Esophagus muscularis mucosa (tissue), 4 donors: ENCODE measurements at regions not wholly inside any gene's neighbourhood (a gene's known extent, or its start where the extent isn't known, plus 50 kb on each side); places are given as distances from the start of the nearest gene placed in this dataset.

ENCODE experiments used
- CTCF ChIP-seq, 3 experiments: fragments of 200-600 bp in 2 of 3; fragments of 450-650 bp in 1 of 3; sonication (generic) in 2 of 3; IDR thresholded peaks; one replicate each; pipeline ENCODE4 v1.5.1; 2017 to 2019; ENCODE audit warnings: antibody characterized with exemption in 3 of 3, mild to moderate bottlenecking in 2 of 3, moderate library complexity in 1 of 3
- EP300 ChIP-seq: sonication (generic); formaldehyde crosslinking; IDR thresholded peaks from one replicate; pipeline ENCODE4 v1.6.1; 2017; ENCODE audit warnings: antibody characterized with exemption
- POLR2A ChIP-seq: fragments of 450-650 bp; IDR thresholded peaks from one replicate; pipeline ENCODE4 v1.6.1; 2017; ENCODE audit warnings: antibody characterized with exemption, moderate library complexity, mild to moderate bottlenecking, low read depth
- POLR2AphosphoS5 ChIP-seq, 2 donors: sonication (generic); formaldehyde crosslinking; IDR thresholded peaks; one replicate each; pipeline ENCODE4 v1.6.1; 2017; ENCODE audit warnings: antibody characterized with exemption in 2 of 2

DNA sequence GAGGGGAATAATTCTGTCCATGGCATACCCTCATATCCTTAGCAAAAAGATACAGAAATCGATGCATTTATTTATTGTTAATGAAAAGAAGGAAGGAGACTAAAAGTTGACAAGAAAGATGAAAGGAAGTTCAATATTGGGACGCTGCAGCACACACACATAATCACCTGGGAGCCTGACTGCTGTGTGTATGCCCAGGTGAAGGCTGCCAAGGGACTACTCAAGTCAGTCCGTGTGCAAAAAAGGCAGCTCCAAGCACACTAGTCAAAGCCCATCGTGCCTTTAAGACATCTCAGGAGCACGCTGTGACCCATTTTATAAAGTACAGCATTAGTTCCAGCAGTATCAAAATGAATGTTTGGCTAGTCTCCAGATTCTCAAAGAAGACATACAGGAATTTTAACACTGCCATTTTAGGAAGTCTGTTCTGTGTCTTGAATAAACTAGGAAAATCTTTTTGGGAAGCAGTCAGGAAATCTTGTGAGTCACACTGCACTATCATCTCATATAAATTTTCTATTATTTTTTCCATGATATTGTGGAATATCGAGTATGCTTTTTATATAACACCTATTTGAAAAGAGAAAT is 363.9 kb downstream of the GASK1B start:
- TF ChIP-seq CTCF (IDR thresholded peaks at IDR 0.05) (no peak), POLR2A (no peak), POLR2AphosphoS5 (IDR thresholded peaks at IDR 0.05) (no peak), EP300 (no peak)
